ENCODE measurements at regions not wholly inside any gene's neighbourhood (a gene's known extent, or its start where the extent isn't known, plus 50 kb on each side); places are given as distances from the start of the nearest gene placed in this dataset.

DNA sequence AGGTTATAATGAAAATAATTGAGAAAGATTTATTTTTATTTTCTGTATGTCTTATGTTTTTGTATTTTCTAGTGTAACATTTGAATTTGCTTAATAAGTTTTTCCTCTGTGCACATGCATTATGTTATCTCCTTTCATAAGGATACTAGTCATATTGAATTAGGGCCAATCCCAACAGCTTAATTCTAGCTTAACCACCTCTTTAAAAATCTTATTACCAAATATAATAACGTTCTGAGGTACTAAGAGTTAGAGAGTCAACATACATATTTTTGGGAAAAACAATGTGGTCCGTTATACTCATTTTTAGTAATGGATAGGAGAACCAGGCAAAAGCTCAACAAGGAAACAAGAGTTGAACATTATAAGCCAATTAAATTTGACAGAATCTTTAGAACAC, 845.6 kb upstream of the SEL1L start:
- no peak for TF ChIP-seq POLR2A (IDR thresholded peaks at IDR 0.05)
- TF ChIP-seq, protein P1, sequence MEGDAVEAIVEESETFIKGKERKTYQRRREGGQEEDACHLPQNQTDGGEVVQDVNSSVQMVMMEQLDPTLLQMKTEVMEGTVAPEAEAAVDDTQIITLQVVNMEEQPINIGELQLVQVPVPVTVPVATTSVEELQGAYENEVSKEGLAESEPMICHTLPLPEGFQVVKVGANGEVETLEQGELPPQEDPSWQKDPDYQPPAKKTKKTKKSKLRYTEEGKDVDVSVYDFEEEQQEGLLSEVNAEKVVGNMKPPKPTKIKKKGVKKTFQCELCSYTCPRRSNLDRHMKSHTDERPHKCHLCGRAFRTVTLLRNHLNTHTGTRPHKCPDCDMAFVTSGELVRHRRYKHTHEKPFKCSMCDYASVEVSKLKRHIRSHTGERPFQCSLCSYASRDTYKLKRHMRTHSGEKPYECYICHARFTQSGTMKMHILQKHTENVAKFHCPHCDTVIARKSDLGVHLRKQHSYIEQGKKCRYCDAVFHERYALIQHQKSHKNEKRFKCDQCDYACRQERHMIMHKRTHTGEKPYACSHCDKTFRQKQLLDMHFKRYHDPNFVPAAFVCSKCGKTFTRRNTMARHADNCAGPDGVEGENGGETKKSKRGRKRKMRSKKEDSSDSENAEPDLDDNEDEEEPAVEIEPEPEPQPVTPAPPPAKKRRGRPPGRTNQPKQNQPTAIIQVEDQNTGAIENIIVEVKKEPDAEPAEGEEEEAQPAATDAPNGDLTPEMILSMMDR (IDR thresholded peaks at IDR 0.05) = no peak
- WGBS, 2 donors = 76 to 79% methylated on average over 2 of the region's 2 CpGs
- DNase-seq (ENCODE audit: low spot score in 2 of 2) = no peak
- intact Hi-C loops (cut with DNase I; ENCODE audit: low total_unique reads) = no loop called here
- no peak overlapping the region for H3K4me3 ChIP-seq (ENCODE audit: low read depth, poor library complexity, severe bottlenecking)

DNA sequence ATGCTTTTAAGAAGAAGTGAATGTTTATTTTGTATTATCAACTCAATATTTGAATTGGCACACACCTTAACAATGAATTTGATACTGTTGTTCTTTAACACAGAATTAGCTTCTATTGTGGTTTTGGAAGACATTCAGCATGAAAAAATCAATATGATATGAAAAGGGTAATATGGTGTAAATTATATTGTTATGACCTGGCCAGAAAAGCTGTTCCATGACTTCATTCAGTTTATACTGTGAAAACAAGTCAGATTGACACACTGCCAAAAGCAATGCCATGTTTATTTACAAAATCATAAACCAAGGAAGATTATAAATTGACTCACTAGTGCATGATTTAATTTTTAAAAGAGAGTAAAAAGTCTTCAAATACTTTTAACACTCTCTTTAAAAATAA, 851.4 kb upstream of the SEL1L start:
- DNase-seq (ENCODE audit: low spot score in 2 of 2) = no peak

DNA sequence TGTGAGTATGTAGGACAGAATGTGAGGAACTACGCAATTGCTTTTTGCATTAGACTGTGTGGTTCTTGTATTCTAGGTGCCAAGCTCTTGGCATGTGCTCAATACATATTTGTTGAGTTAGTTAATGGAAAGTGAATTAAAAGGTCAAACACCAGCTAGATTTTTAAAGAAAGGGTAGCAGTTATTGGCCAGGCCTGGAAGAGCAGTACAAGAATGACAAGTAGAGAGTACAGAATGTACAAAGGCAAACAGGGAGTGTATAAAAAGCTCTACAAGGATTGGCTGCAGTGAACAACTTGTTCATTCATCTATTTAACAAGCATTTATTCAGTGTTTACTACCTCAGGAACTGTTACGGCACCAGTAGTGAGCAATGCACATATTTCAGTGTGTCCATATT, 854.0 kb upstream of the SEL1L start:
- intact Hi-C loops (cut with DNase I; ENCODE audit: low total_unique reads) = no loop called here
- 80 to 83% methylated on average over 2 of the region's 2 CpGs for WGBS, 2 donors
- DNase-seq (ENCODE audit: low spot score in 2 of 2) = peak in 1 of 2 donors; percentile 16
- TF ChIP-seq, protein P1 (IDR thresholded peaks at IDR 0.05) = no peak
- no peak for TF ChIP-seq POLR2A (IDR thresholded peaks at IDR 0.05)
- no peak overlapping the region for H3K4me3 ChIP-seq (ENCODE audit: low read depth, poor library complexity, severe bottlenecking)

More for the DNA sequence above, 851.4 kb upstream of the SEL1L start:
- no peak for TF ChIP-seq POLR2A (IDR thresholded peaks at IDR 0.05)
- TF ChIP-seq, protein P1 (IDR thresholded peaks at IDR 0.05) = no peak
- no peak overlapping the region for H3K4me3 ChIP-seq (ENCODE audit: low read depth, poor library complexity, severe bottlenecking)
- intact Hi-C loops (cut with DNase I; ENCODE audit: low total_unique reads) = no loop called here

DNA sequence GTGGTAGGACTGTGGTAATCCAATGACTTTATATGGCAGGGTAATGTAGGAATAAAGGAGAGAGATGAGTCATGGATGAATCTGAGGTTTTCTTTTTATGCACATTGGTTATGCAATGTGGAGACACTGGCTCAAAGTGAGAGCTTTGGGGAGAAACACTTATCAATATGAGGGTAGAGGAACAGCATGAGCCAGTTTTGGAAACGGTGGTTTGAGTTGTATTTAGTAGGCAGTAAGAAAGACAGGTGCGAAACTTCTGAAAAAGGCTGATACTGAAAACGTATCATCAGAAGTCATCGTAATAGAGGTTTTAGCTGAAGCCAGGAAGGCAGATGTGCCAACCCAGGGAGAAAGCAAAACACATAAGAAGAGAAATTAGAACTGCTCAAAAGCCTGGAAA, 854.8 kb upstream of the SEL1L start:
- no peak for DNase-seq (ENCODE audit: low spot score in 2 of 2)
- intact Hi-C loops (cut with DNase I; ENCODE audit: low total_unique reads) = no loop called here
- TF ChIP-seq, protein P1 (IDR thresholded peaks at IDR 0.05) = no peak
- H3K4me3 ChIP-seq (ENCODE audit: low read depth, poor library complexity, severe bottlenecking) = no peak overlapping the region
- 67 to 91% methylated on average over 4 of the region's 4 CpGs for WGBS, 2 donors

DNA sequence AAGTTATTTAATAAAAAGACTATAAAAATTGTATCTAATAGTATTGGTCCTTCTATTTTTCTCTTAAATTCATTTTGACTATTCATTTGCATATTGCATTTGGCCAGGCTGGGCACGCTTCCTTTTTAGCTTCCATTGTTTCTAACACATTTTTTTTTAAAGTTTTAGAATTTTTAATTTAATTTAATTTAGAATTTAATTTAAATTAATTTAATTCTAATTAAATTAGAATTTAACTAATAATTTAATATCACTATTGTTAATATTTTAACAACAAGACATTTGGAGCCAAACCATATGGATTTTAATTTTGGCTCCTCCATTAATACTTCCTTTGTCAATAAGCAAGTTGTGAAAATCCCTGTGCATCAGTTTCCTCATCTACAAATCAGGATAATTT, 856.9 kb upstream of the SEL1L start:
- intact Hi-C loops (cut with DNase I; ENCODE audit: low total_unique reads) = no loop called here
- TF ChIP-seq, protein P1 (IDR thresholded peaks at IDR 0.05) = no peak
- no peak for TF ChIP-seq POLR2A (IDR thresholded peaks at IDR 0.05)
- DNase-seq (ENCODE audit: low spot score in 2 of 2) = no peak
- WGBS, 2 donors = 86 to 91% methylated on average over 1 of the region's 1 CpG
- no peak overlapping the region for H3K4me3 ChIP-seq (ENCODE audit: low read depth, poor library complexity, severe bottlenecking)

DNA sequence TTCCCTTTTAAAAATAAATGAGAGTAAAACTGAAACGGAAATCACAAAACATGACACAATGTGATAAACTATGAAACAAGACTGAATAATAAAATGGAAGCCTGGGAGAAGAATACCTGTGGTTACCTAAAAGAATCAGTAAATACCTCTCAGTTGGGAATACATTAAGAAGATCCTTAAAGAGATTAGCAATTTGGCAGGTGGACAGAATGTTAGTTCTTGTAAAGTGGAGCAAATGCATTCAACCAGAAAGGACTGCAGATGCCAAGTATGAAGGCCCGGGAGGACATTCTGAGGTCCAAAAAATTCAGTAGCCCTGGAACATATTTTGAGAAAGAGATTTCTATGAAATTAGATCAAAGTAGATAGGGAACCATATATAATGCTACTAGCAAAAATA, 861.3 kb upstream of the SEL1L start:
- 51 to 58% methylated on average over 2 of the region's 2 CpGs for WGBS, 2 donors
- no peak overlapping the region for H3K4me3 ChIP-seq (ENCODE audit: low read depth, poor library complexity, severe bottlenecking)
- TF ChIP-seq, protein P1 (IDR thresholded peaks at IDR 0.05) = no peak
- intact Hi-C loops (cut with DNase I; ENCODE audit: low total_unique reads) = no loop called here
- no peak for DNase-seq (ENCODE audit: low spot score in 2 of 2)
